ENCODE measurements at regions not wholly inside any gene's neighbourhood (a gene's known extent, or its start where the extent isn't known, plus 50 kb on each side); places are given as distances from the start of the nearest gene placed in this dataset.

GRCh38 chr9:11632691-11633090, 1019.9 kb upstream of the PTPRD start:
- no peak overlapping the region for H3K27ac ChIP-seq

GRCh38 chr9:11646831-11647230, 1034.0 kb upstream of the PTPRD start:
- TF ChIP-seq ZFX (IDR thresholded peaks at IDR 0.05; ENCODE audit: borderline replicate concordance) (no peak), CTCF (IDR thresholded peaks at IDR 0.05) (no peak)
- no peak overlapping the region for H3K27ac ChIP-seq

More at GRCh38 chr9:11632691-11633090, 1019.9 kb upstream of the PTPRD start:
- TF ChIP-seq CTCF (IDR thresholded peaks at IDR 0.05) (no peak), ZFX (IDR thresholded peaks at IDR 0.05; ENCODE audit: borderline replicate concordance) (no peak)

- TF ChIP-seq ZFX (IDR thresholded peaks at IDR 0.05; ENCODE audit: borderline replicate concordance), result no peak
- TF ChIP-seq CTCF (IDR thresholded peaks at IDR 0.05), result no peak
- H3K27ac ChIP-seq, result no peak overlapping the region
These were observed 1039.3 kb upstream of the TYRP1 start for GRCh38 chr9:11653867-11654266.

- TF ChIP-seq ZFX (IDR thresholded peaks at IDR 0.05; ENCODE audit: borderline replicate concordance) (no peak), CTCF (IDR thresholded peaks at IDR 0.05) (no peak)
- H3K27ac ChIP-seq, result no peak overlapping the region
These were observed 1029.3 kb upstream of the TYRP1 start for GRCh38 chr9:11663913-11664312.

- TF ChIP-seq ZFX (IDR thresholded peaks at IDR 0.05; ENCODE audit: borderline replicate concordance), result no peak
- TF ChIP-seq CTCF (IDR thresholded peaks at IDR 0.05), result no peak
These were observed 1016.4 kb upstream of the TYRP1 start for GRCh38 chr9:11676821-11677220.

GRCh38 chr9:11686733-11687132, 1006.5 kb upstream of the TYRP1 start:
- H3K27ac ChIP-seq, result no peak overlapping the region
- no peak for TF ChIP-seq ZFX (IDR thresholded peaks at IDR 0.05; ENCODE audit: borderline replicate concordance)
- no peak for TF ChIP-seq CTCF (IDR thresholded peaks at IDR 0.05)

More at GRCh38 chr9:11676821-11677220, 1016.4 kb upstream of the TYRP1 start:
- H3K27ac ChIP-seq, result no peak overlapping the region

- H3K27ac ChIP-seq, result no peak overlapping the region
- TF ChIP-seq CTCF (IDR thresholded peaks at IDR 0.05) (no peak), ZFX (IDR thresholded peaks at IDR 0.05; ENCODE audit: borderline replicate concordance) (no peak)
These were observed 996.1 kb upstream of the TYRP1 start for GRCh38 chr9:11697126-11697525.

Measured in 22Rv1 (cell line).